OCI-LY3 (cell line): ENCODE measurements at regions not wholly inside any gene's neighbourhood (a gene's known extent, or its start where the extent isn't known, plus 50 kb on each side); places are given as distances from the start of the nearest gene placed in this dataset.
"Not testable (repeated sequence)": the region's sequence is repeated elsewhere in the genome, so short reads cannot be mapped to it uniquely, and the experiment has no call there.

ENCODE experiments used
- H2AFZ ChIP-seq: fragments of 200-600, 300-600 bp; shearing (Covaris generic); 2 replicates; pipeline ENCODE4 v1.6.0; 2014; ENCODE audit warnings: antibody characterized with exemption, low read depth, low read length
- H3K27ac ChIP-seq: fragments of 200-600, 300-600 bp; sonication (generic); 2 replicates; pipeline ENCODE4 v1.5.1; 2014; ENCODE audit warnings: mild to moderate bottlenecking, low read length, moderate library complexity, mixed read lengths
- H3K27me3 ChIP-seq: fragments of 200-600, 300-600 bp; sonication (generic); 2 replicates; pipeline ENCODE4 v1.6.1; 2014; ENCODE audit warnings: low read depth, low read length, mixed read lengths
- H3K36me3 ChIP-seq: fragments of 200-600, 300-600 bp; sonication (generic); replicated peaks from 2 replicates; pipeline ENCODE3; 2014; ENCODE audit warnings: low read depth, low read length, mixed read lengths
- H3K4me1 ChIP-seq: fragments of 300-600, 200-600 bp; sonication (generic); 2 replicates; pipeline ENCODE4 v1.6.1; 2014; ENCODE audit warnings: low read length, mixed read lengths
- H3K4me2 ChIP-seq: fragments of 200-600, 300-600 bp; sonication (generic); 2 replicates; pipeline ENCODE4 v1.6.1; 2014; ENCODE audit warnings: low read length, mixed read lengths
- H3K4me3 ChIP-seq: fragments of 300-600, 200-600 bp; sonication (generic); 2 replicates; pipeline ENCODE4 v1.5.1; 2014; ENCODE audit warnings: antibody characterized with exemption, mild to moderate bottlenecking, low read length, moderate library complexity
- H3K79me2 ChIP-seq: fragments of 300-600, 200-600 bp; shearing (Covaris generic); 2 replicates; pipeline ENCODE4 v1.6.1; 2014; ENCODE audit warnings: mild to moderate bottlenecking, low read length, mixed read lengths
- H3K9ac ChIP-seq: fragments of 300-600, 200-600 bp; shearing (Covaris generic); 2 replicates; pipeline ENCODE4 v1.6.0; 2014; ENCODE audit warnings: mild to moderate bottlenecking, low read length, moderate library complexity
- H3K9me3 ChIP-seq: fragments of 200-600, 300-600 bp; shearing (Covaris generic); 2 replicates; pipeline ENCODE4 v1.6.1; 2014; ENCODE audit warnings: low read length, mixed read lengths; ENCODE audit not compliant: insufficient read depth
- H4K20me1 ChIP-seq: fragments of 200-600, 300-600 bp; sonication (generic); 2 replicates; pipeline ENCODE4 v1.6.1; 2016; ENCODE audit warnings: low read length, mixed read lengths; ENCODE audit not compliant: insufficient read depth
- CTCF ChIP-seq: fragments of 200-600, 300-600 bp; sonication (generic); IDR thresholded peaks from 2 replicates; pipeline ENCODE4 v1.5.1; 2014; ENCODE audit warnings: antibody characterized with exemption, low read length, low read depth
- EZH2phosphoT487 ChIP-seq: fragments of 200-600 bp; shearing (Covaris generic); IDR thresholded peaks from 2 replicates; pipeline ENCODE4 v1.6.1; 2018; ENCODE audit warnings: antibody characterized with exemption, mixed run types, low read depth

GRCh38 chr2:201946746-201947145 lies 86.9 kb upstream of the FZD7 start:
- not testable (repeated sequence) for H3K27me3 ChIP-seq, H3K36me3 ChIP-seq, H3K9me3 ChIP-seq, H2AFZ ChIP-seq, H4K20me1 ChIP-seq, H3K27ac ChIP-seq, H3K4me2 ChIP-seq, H3K4me3 ChIP-seq, H3K4me1 ChIP-seq, H3K79me2 ChIP-seq, H3K9ac ChIP-seq

- Histone ChIP-seq H3K27me3 (peaks cover 6% of the 10 kb centered on the region; the same call in 1 of the 2 replicates), H2AFZ (no peak overlapping the region), H3K4me3 (no peak overlapping the region), H3K36me3 (no peaks in the 10 kb centered on the region), H3K79me2 (no peaks in the 10 kb centered on the region), H3K27ac (no peak overlapping the region), H3K4me2 (no peak overlapping the region), H4K20me1 (no peaks in the 10 kb centered on the region), H3K9me3 (no peaks in the 10 kb centered on the region), H3K4me1 (no peaks in the 10 kb centered on the region), H3K9ac (no peak overlapping the region)
- no peak for TF ChIP-seq EZH2phosphoT487
- TF ChIP-seq CTCF = no peak
These were observed 86.4 kb upstream of the FZD7 start for GRCh38 chr2:201947287-201947686.

- Histone ChIP-seq H3K36me3 (no peaks in the 10 kb centered on the region), H3K27ac (no peak overlapping the region), H2AFZ (no peak overlapping the region), H3K9ac (no peak overlapping the region), H3K4me1 (no peaks in the 10 kb centered on the region), H3K9me3 (no peaks in the 10 kb centered on the region), H3K79me2 (no peaks in the 10 kb centered on the region), H4K20me1 (no peaks in the 10 kb centered on the region), H3K4me3 (no peak overlapping the region), H3K27me3 (peaks cover 6% of the 10 kb centered on the region; the same call in 1 of the 2 replicates), H3K4me2 (no peak overlapping the region)
- no peak for TF ChIP-seq CTCF
These were observed 84.3 kb upstream of the FZD7 start for GRCh38 chr2:201949181-201949926.

- H4K20me1 ChIP-seq = no peaks in the 10 kb centered on the region
- TF ChIP-seq CTCF = no peak
- TF ChIP-seq EZH2phosphoT487 = no peak
- H3K4me1 ChIP-seq = no peaks in the 10 kb centered on the region
- no peak overlapping the region for H3K4me3 ChIP-seq
- no peak overlapping the region for H3K9ac ChIP-seq
- no peak overlapping the region for H2AFZ ChIP-seq
- H3K27ac ChIP-seq = no peak overlapping the region
- no peaks in the 10 kb centered on the region for H3K36me3 ChIP-seq
- no peaks in the 10 kb centered on the region for H3K79me2 ChIP-seq
- H3K9me3 ChIP-seq = no peaks in the 10 kb centered on the region
- peaks cover 6% of the 10 kb centered on the region; the same call in 1 of the 2 replicates for H3K27me3 ChIP-seq
- H3K4me2 ChIP-seq = no peak overlapping the region
These were observed 83.8 kb upstream of the FZD7 start for GRCh38 chr2:201949927-201950246.
